ENCODE measurements at regions not wholly inside any gene's neighbourhood (a gene's known extent, or its start where the extent isn't known, plus 50 kb on each side); places are given as distances from the start of the nearest gene placed in this dataset.

DNA sequence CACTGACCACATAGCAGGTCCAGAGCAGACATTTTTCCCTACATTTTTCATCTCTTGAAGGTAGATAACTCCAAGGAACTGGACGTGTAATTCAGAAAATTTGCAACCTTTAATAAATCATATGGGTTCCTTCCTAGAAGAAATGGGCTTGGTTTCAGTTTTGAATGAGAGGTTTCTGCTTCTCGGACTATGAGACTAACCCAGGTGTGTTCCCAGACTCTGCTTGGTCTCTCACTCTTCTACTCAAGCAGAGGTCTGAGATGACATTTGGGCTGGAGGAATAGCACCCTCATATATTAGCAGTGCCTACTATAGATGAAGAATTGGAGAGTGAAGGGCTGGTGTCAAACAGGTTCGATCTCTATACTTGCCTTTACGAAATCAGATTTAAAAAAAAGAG, 231.2 kb downstream of the DOK5 start:
- FAIRE-seq = no peak
- no peak overlapping the region for H3K9ac ChIP-seq (ENCODE audit: control insufficient read depth, insufficient read depth, low read length)
- no peak overlapping the region for H3K4me2 ChIP-seq (ENCODE audit: control insufficient read depth, insufficient read depth)
- in situ Hi-C loops (cut with MboI) = no loop called here
- H2AFZ ChIP-seq (ENCODE audit: control insufficient read depth, low read depth, low read length) = no peak overlapping the region
- SMC1A ChIA-PET (ENCODE audit: uncharacterized antibody, unreplicated experiment) = no interaction called here
- H4K20me1 ChIP-seq (ENCODE audit: control insufficient read depth, insufficient read depth) = no peaks in the 10 kb centered on the region
- H3K79me2 ChIP-seq (ENCODE audit: control insufficient read depth, insufficient read depth, low read length) = no peaks in the 10 kb centered on the region
- H3K4me1 ChIP-seq (ENCODE audit: control insufficient read depth, insufficient read depth, low read length) = no peaks in the 10 kb centered on the region
- no peak for DNase-seq (ENCODE audit: low read depth, low spot score)
- no peak overlapping the region for H3K4me3 ChIP-seq
- POLR2A ChIA-PET = no interaction called here
- CTCF ChIA-PET = no interaction called here
- H3K9me3 ChIP-seq (replicated peaks; ENCODE audit: control insufficient read depth, insufficient read depth, low read length) = no peaks in the 10 kb centered on the region
- intact Hi-C loops (cut with micrococcal nuclease; ENCODE audit: unreplicated experiment) = no loop called here
- RAD21 ChIA-PET (ENCODE audit: unreplicated experiment) = no interaction called here
- ATAC-seq = no peak
- H3K27ac ChIP-seq (ENCODE audit: control insufficient read depth, insufficient read depth) = no peak overlapping the region
- no peaks in the 10 kb centered on the region for H3K36me3 ChIP-seq (ENCODE audit: control insufficient read depth in 2 of 2, insufficient read depth in 2 of 2, low read length in 1 of 2)
- WGBS (ENCODE audit: insufficient coverage, insufficient replicate concordance, low lambda C conversion rate, missing lambda C conversion rate) = 16% methylated on average over 4 of the region's 4 CpGs
- no TSS peak for BruUV-seq (replicated peaks)
- H3K27me3 ChIP-seq (replicated peaks in 1 of 2; ENCODE audit: control insufficient read depth in 2 of 2, insufficient read depth in 2 of 2, low read length in 1 of 2) = no peaks in the 10 kb centered on the region
- TF ChIP-seq, protein P1, sequence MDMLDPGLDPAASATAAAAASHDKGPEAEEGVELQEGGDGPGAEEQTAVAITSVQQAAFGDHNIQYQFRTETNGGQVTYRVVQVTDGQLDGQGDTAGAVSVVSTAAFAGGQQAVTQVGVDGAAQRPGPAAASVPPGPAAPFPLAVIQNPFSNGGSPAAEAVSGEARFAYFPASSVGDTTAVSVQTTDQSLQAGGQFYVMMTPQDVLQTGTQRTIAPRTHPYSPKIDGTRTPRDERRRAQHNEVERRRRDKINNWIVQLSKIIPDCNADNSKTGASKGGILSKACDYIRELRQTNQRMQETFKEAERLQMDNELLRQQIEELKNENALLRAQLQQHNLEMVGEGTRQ (IDR thresholded peaks at IDR 0.05; ENCODE audit: borderline replicate concordance, low read depth, low read length) = no peak
- TF ChIP-seq TCF12 (IDR thresholded peaks at IDR 0.05; ENCODE audit: low read depth, low read length) (no peak), CHD1 (IDR thresholded peaks at IDR 0.05; ENCODE audit: low read depth, low read length) (no peak), NR2F1 (conservative IDR thresholded peaks at IDR 0.05) (no peak), KDM1A (IDR thresholded peaks at IDR 0.05; ENCODE audit: borderline replicate concordance) (no peak), LARP7 (IDR thresholded peaks at IDR 0.05) (no peak), NFYA (IDR thresholded peaks at IDR 0.05; ENCODE audit: borderline replicate concordance, low read depth, low read length) (no peak), ZZZ3 (IDR thresholded peaks at IDR 0.05; ENCODE audit: control insufficient read depth, insufficient read length, low read depth) (no peak), PML (IDR thresholded peaks at IDR 0.05; ENCODE audit: low read length) (no peak), CHD4 (IDR thresholded peaks at IDR 0.05) (no peak), NFYB (IDR thresholded peaks at IDR 0.05; ENCODE audit: insufficient read depth, low read depth, low read length) (no peak), EZH2 (IDR thresholded peaks at IDR 0.05; ENCODE audit: borderline replicate concordance, control insufficient read depth, low read depth, low read length) (no peak), EP300 (IDR thresholded peaks at IDR 0.05; ENCODE audit: borderline replicate concordance in 1 of 2, control insufficient read depth in 1 of 2, low read depth in 2 of 2, low read length in 2 of 2) (no peak)
- TF ChIP-seq, protein P2, sequence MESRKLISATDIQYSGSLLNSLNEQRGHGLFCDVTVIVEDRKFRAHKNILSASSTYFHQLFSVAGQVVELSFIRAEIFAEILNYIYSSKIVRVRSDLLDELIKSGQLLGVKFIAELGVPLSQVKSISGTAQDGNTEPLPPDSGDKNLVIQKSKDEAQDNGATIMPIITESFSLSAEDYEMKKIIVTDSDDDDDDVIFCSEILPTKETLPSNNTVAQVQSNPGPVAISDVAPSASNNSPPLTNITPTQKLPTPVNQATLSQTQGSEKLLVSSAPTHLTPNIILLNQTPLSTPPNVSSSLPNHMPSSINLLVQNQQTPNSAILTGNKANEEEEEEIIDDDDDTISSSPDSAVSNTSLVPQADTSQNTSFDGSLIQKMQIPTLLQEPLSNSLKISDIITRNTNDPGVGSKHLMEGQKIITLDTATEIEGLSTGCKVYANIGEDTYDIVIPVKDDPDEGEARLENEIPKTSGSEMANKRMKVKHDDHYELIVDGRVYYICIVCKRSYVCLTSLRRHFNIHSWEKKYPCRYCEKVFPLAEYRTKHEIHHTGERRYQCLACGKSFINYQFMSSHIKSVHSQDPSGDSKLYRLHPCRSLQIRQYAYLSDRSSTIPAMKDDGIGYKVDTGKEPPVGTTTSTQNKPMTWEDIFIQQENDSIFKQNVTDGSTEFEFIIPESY (IDR thresholded peaks at IDR 0.05) = no peak

All from GM12878 (cell line).